Activated CD4-positive, alpha-beta T cell treated with anti-CD3 and anti-CD28 coated beads for 24 hours (primary cell): ENCODE measurements at regions not wholly inside any gene's neighbourhood (a gene's known extent, or its start where the extent isn't known, plus 50 kb on each side); places are given as distances from the start of the nearest gene placed in this dataset.
"Not testable (repeated sequence)": the region's sequence is repeated elsewhere in the genome, so short reads cannot be mapped to it uniquely, and the experiment has no call there.

Experiments
- DNase-seq, 2 donors: peaks; one replicate each; pipeline ENCODE4 v3.0.0-alpha.2; 2020; ENCODE audit warnings: low read depth in 2 of 2

DNA sequence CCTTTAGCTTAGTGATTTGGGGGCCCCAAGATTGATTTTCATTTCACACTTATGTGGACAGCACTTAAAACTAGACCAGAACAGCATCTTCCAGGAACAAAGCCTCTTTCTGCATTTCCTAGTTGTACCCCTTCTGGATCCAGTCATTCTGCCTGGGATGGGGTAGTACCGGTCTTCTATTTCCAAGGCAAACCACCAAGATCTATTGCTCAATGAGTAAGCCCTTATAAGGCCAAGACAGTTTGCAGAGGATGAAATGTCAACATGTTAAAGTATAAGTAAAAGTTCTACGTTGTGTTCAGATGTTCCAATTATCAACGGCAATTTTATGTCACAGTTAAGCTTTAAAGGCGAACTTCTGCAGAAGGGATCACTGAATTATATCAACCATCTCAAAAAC, 106.9 kb upstream of the ZNF746 start:
- no peak for DNase-seq

DNA sequence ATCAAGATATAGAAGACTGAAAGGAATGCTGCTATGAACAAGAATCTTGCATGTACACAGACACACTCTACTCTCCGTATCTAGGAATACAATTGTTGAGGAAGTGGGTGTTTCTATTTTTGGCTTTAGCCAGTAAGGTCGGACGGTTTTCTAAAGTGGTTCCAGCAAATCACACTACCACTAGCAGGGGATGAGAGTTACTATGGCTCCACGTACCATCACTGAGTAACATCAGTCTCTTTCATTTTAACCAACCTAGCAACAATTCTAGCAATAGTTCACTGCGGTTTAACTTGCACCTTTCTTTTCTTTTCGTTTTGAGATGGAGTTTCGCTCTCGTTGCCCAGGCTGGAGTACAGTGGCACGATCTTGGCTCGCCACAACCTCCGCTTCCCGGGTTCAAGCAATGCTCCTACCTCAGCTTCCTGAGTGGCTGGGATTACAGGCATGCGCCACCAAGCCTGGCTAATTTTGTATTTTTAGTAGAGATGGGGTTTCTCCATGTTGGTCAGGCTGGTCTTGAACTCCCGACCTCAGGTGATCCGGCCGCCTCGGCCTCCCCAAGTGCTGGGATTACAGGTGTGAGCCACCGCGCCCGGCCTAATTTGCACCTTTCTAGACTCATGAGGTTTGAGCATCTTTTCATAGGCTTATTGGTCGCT, 103.2 kb upstream of the ZNF746 start:
- peak in 1 of 2 donors; percentile 42 for DNase-seq

DNA sequence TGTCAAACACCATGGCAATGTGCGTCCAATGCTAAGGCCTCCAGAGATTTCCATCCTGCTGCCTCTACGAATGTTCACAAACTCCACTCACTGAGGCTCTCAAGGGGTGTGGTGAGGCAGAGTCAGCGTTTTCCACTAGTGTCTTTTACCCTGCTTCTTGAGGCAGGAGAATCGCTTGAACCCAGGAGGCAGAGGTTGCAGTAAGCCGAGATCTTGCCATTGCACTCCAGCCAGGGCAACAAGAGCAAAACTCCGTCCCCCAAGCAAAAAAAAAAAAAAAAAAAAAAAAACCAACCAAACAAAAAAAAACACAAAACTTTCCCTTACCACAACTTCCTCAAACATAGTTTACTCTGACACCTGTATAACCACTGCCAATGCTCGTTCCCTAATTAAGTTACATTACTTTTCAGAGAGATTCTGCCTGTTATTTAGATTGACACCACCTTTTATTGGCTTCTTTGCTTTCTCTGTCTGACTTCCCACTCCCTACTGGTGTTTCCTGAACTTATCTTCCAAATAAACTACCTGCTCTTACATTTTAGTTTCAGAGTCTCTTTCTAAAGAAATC, 102.1 kb upstream of the ZNF746 start:
- DNase-seq, result no peak

DNA sequence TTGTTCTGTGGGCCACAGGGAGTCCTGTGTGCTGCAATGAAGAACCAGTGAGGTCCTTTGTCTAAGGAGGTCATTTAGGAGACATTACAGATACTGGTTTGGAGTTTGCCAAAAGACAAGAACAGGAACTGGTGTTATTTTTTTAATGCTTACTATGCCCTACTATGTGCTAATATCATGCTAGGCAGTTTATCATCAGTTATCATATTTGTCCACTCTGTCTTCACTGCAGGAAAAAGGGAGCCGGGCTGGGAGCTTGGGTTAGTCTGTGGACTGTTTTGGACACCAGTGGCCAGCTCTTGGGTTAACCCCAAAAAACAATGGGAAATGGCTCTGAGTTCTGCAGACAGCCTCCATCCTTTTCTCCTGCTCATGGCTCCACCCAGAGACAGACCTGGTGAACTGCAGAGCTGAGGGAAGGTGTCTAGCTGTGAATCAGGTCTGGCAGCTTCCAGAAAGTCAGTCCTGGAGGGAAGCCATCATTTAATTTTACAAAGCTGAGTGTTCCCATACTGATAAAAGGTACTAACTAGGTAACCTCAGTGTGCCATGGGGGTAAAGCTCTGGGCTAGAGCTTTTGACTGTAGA, 101.2 kb upstream of the ZNF746 start:
- no peak for DNase-seq

DNA sequence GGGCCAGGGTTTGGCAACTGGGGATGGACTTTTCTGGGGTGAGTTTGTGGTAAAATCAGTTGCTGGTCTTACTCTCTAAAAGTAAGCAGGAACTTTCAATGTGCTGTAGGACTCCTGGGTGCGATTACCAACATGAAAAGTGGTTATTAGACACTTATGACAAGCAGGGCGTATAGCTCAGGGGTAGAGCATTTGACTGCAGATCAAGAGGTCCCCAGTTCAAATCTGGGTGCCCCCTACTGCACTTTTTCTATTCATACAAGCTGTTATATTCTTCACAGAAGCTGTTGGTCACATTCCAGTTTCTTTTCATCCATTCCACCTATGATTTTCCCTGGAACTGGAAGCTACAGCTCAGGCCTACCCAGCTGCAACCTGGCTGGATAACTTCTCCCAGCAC, 100.2 kb upstream of the ZNF746 start:
- DNase-seq, result not testable (repeated sequence)

DNA sequence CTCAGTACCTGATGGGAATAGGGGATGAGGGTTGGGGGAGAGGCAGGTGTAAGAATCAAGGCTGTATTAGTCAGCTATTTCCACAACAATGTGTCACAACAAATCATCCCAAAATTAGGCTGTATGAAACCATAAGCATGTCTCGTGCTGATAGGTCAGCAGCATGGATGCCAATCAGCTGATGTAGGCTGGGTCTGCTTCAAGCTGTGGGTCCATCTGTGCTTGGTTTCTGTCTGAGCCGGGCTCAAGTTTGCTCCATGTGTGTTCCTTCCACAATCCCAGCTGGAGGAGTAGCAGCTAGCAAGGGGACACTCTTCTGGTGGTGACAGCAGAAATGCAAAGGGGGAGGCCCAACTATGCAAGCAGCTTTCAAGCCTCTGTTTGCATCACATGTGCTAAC, 97.9 kb upstream of the ZNF746 start:
- DNase-seq, result no peak

DNA sequence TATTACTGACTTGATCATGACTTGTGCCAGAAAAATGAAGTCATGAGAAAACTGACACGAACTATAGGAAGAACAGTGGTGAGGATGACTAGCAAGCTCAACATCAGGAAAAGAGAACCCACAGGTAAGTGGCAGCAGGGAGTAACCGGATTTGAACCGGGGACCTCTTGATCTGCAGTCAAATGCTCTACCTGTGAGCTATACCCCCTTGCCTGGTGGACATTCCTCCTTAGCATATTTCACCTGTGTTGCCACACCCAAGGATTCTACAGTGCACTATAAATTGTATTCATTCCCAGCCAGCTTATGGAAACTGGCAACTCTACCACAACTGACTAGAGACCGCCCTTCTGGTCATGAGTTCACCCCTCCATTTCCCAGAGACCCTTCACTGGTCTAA, 97.5 kb upstream of the ZNF746 start:
- DNase-seq, result no peak

DNA sequence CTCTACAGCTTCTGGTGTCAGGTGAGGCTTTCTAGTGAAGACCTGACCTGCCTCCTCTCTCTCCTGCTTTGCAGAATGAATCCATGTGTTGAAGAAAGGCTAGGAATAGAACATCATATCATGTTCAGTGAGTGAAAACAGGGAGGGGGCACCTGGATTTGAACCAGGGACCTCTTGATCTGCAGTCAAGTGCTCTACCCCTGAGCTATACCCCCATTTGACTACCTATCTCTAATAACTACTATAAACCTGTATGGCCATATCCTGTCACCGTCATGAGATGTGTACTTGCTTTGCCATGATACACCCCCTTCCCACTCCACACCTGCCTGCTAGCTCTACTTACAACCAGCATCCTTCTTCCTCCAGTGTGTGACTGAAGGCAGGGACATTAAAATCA, 91.3 kb upstream of the ZNF746 start:
- no peak for DNase-seq

DNA sequence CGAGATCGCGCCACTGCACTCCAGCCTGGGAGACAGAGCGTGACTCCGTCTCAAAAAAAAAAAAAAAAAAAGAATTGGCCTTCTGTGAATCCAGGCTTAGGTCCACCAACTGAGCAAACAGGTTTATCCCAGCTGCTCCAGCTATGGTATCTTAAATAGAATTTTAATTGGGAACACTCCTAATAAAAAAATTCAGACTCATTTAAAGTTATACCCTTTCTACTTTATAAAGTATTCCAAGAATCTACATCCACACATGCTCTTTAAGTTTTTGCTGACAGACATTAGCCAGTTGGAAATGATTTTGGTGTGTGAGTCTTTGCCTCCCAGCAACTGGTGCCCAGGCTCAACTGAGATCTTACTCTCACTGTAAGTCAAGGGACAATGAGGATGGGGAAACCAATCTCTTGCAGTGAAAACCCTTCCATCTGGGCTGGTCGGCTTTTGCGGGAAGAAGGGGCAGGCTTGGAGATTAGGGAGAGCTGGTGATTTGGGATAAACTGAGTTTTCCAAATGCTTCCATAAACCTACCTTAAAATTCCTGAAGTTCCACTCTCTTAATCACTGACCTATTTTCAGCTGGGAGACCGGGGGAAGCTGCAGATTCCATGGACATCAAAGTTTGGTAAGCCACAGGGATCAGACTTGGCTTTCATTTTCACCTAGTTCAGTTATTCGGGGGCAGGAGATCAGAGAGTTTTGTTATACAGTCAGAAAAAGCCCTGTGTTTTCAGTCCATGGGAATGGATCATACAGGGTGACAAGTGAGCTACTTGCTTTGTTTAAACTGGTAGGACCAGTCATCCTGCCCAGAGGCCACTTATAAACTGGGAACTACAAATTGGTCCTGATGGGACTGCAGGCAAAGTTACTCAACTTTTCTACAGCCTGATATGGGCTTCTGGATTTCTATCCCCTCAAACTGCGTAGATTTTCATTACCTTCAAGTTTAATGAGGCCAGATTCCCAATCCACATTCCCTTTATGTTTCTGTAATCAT, 89.3 kb upstream of the ZNF746 start:
- DNase-seq, result no peak

DNA sequence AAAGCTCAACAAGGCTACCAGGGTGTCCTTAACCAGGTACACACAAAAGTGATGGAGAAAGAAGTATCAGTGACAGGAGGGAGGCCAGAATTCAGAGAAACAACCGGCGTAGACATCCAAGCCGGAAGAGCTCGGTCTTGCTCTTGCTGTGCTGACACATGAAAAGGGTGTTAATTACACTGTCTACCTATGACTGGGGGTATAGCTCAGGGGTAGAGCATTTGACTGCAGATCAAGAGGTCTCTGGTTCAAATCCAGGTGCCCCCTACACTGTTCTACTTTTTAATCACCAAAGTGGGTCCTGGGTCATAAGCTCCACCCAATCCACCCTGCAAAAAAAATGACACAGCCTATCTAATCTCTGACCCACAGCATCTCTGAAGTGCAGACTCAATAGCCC, 86.9 kb upstream of the ZNF746 start:
- DNase-seq, result no peak

DNA sequence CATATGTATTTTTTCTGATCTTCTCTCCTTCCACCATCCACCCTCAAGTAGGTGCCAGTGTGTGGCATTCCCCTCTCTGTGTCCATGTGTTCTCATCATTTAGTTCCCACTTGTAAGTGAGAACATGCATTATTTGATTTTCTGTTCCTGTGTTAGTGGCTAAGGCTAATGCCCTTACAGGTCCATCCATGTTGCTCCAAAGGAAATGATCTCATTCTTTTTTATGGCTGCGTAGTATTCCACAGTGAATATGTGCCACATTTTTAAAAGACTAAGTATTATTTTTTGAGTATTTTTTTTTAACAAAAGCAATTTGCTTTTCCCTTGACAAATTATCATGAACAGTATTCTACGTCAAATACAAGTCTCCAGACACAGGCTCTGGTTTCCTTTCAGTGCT, 86.4 kb upstream of the ZNF746 start:
- no peak for DNase-seq

DNA sequence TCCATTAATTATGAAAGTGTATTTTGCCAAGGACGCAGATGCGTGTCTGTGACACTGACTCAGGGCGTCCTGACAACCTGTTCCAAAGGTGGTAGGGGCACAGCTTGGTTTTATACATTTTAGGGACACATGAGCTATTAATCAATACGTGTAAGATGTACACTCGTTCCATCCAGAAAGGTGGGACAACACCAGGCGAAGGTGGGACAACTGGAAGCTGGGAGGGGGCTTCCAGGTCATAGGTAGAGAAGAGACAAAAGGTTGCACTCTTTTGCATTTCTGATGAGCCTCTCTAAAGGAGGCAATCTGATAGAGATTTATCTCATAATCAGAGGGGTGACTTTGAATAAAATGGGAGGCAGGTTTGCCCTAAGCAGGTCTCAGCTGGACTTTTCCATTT, 82.7 kb upstream of the ZNF746 start:
- DNase-seq, result no peak

DNA sequence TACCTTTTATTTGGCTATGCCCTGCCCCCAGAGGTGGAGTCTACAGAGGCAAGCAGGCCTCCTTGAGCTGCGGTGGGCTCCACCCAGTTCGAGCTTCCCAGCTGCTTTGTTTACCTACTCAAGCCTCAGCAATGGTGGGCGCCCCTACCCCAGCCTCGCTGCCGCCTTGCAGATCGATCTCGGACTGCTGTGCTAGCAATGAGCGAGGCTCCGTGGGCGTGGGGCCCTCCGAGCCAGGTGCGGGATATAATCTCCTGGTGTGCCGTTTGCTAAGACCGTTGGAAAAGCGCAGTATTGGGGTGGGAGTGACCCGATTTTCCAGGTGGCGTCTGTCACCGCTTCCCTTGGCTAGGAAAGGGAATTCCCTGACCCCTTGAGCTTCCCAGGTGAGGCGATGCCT, 81.8 kb upstream of the ZNF746 start:
- not testable (repeated sequence) for DNase-seq

DNA sequence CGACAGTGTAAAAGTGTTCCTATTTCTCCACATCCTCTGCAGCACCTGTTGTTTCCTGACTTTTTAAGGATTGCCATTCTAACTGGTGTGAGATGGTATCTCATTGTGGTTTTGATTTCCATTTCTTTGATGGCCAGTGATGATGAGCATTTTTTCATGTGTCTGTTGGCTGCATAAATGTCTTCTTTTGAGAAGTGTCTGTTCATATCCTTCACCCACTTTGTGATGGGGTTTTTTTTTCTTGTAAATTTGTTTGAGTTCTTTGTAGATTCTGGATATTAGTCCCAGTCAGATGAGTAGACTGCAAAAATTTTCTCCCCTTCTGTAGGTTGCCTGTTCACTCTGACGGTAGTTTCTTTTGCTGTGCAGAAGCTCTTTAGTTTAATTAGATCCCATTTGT, 76.8 kb upstream of the ZNF746 start:
- not testable (repeated sequence) for DNase-seq

DNA sequence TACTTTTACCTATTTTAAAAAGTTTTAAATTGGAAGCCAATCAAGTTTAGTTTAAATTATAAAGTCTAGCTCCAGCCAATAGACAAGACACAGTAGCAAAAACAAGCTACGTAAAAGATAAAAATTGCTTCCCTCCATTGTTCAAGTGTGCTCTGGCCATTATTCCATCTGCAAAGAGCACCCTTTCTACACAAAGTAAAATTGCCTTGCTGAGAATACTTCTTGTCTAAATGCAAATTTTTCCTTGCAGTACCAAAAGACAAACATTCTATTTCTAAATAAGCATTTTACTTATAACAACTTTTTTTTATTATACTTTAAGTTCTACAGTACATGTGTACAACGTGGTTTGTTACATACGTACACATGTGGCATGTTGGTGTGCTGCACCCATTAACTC, 75.9 kb upstream of the ZNF746 start:
- DNase-seq, result no peak

DNA sequence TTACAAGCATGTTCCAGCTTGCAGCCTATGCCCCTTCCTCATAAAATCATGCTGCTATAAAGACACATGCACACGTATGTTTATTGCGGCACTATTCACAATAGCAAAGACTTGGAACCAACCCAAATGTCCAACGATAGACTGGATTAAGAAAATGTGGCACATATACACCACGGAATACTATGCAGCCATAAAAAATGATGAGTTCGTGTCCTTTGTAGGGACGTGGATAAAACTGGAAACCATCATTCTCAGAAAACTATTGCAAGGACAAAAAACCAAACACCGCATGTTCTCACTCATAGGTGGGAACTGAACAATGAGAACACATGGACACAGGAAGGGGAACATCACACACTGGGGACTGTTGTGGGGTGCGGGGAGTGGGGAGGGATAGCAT, 75.3 kb upstream of the ZNF746 start:
- DNase-seq, result not testable (repeated sequence)

DNA sequence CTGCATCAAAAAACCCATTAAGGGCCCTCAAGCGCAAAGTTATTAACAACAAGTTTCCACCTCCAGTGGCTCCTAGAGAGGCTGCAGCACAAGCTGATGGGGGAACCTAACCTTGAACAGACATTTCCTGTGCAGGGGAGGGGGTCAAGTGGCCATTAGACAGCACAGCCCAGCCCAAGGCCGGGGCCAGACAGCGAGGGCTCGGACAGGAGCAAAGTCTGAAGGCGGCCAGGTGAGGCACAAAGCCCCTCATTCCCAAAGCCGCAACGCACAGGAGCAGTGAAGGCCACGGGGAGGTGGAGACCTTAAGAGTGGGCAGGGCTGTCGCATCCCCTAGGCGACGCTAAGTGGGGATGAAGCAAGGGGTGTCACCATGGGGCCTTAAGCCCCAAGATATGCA, 73.2 kb upstream of the ZNF746 start:
- no peak for DNase-seq

DNA sequence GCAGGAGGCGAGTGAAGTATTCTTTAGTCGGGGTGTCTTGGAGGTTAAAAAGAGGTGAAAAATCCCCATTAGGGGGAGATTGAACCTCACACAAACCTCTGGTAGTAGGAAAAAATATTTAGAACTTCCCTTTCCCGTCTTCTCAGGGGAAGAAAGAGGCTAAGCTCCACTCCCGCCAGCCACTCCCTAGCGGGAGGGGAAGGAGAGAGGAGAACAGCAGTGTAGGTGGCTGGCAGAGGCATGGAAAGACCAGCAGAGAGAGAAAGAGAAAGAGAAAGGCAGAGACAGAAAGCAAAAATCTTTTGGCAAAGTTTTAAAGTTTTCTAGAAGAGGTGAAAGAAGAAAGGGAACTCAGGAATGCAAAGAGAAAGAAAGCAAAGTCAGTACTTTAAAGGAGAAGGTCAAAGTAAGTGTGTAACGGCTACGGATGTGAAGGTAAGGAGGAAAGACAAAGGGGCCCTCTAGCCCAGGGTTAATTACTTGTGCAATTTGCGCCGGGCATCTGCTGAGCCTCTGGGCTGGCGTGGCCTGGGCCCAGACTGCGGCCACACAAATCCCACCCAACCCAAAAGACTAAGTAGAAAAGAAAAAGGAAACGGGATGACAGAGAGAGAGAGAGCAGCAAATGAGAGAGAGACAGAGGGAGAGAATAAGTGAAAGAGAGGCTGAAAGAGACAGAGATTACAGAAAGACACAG, 72.3 kb upstream of the ZNF746 start:
- no peak for DNase-seq

DNA sequence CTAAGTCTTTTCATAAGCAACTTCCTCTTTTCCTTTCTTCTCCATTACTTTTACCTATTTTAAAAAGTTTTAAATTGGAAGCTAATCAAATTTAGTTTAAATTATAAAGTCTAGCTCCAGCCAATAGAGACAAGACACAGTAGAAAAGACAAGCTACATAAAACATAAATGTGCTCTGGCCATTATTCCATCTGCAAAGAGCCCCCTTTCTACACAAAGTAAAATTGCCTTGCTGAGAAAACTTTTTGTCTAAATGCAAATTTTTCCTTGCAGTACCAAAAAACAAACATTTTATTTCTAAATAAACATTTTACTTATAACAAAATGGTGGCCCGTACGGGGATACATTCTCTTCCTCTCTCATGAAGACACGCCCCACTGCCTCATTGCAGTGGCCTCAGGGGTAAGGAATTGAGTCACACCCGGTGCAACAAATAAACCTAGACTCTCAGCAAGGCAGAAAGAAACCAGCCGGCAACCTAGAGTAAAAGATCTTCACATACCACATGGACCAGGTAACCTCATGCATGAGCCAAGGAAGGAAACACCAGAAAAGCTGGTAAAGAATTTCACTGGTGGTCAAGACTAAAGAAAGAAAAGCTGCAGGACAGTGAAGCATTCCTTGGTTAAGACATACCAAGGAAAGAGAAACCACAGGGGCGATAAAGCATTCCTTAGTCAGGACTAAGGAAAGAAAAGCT, 71.6 kb upstream of the ZNF746 start:
- no peak for DNase-seq

DNA sequence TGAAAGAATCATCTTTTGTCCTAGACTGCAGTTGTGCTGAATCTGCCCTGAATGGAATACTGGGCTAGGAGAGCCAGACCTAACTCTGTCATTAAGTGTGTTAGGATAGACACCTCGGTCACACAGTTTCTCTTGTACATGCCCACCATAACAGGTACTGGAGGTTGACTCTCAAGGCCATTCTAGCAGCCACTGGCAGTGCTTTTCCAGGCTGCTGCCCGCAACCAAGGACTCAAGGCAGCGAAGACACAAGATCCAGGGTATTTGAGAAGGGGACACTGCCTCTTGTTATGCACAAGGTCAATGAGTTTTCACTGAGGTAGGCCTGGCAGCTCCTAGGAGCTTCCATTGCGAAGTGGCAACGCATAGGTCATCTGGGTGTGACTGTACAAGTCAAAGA, 70.6 kb upstream of the ZNF746 start:
- DNase-seq, result no peak

DNA sequence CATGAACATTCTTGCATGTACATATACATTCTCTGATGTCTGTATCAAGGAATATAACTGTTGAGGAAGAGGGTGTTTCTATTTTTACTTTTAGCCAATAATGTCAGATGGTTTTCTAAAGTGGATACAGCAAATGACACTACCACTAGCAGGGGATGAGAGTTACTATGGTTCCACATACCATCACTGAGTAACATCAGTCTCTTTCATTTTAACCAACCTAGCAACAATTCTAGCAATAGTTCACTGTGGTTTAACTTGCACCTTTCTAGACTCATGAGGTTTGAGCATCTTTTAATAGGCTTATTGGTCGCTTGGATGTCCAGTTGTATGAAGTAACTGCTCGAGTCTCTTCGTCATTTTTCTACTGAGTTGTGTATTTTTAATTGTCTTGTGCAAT, 68.5 kb upstream of the ZNF746 start:
- no peak for DNase-seq
